HCT116 (cell line): ENCODE measurements at regions not wholly inside any gene's neighbourhood (a gene's known extent, or its start where the extent isn't known, plus 50 kb on each side); places are given as distances from the start of the nearest gene placed in this dataset.

ENCODE experiments used
- ATAC-seq: fragments of 200-7000 bp; cut with Tn5 transposase; 2 replicates; pipeline ENCODE4 v1.9.1; 2020; ENCODE audit warnings: mild to moderate bottlenecking, moderate library complexity
- BruUV-seq: library from RNA; stranded (reverse); fragments of 400-500 nt; replicated peaks from 2 replicates; lab custom pipeline; 2021; lab: Mats Ljungman, UMichigan
- CTCF ChIA-PET: fragments of 300-600 bp; sonication (Branson Sonifier 250); formaldehyde crosslinking; loops from one replicate; lab custom pipeline; 2021; ENCODE audit warnings: antibody characterized with exemption; lab: Charles Lee
- POLR2A ChIA-PET: fragments of 300-600, 350-600 bp; sonication (Branson Sonifier 250); formaldehyde crosslinking; loops from one replicate; lab custom pipeline; 2021; ENCODE audit warnings: antibody characterized with exemption; lab: Charles Lee
- RAD21 ChIA-PET, 2 experiments: fragments of 300-600 bp; sonication (Branson Sonifier 250); formaldehyde crosslinking; loops; one replicate each; lab custom pipeline; 2023; ENCODE audit warnings: low total read pairs in 2 of 2; ENCODE audit not compliant: uncharacterized antibody in 2 of 2, unreplicated experiment in 2 of 2, low non-redundant PET in 1 of 2; lab: Charles Lee
- DNase-seq: peaks from one replicate; pipeline ENCODE4 v3.0.0-alpha.2; 2010; ENCODE audit warnings: low read depth, low spot score
- H2AFZ ChIP-seq: fragments of 200-600 bp; shearing (Covaris generic), sonication (generic); 2 replicates; pipeline ENCODE4 v1.6.1; 2017; ENCODE audit warnings: low read depth, mixed run types, mixed read lengths, antibody characterized with exemption, low read length; ENCODE audit not compliant: poor library complexity, severe bottlenecking
- H3K27ac ChIP-seq: 2 replicates; pipeline ENCODE4 v1.5.1; 2012; ENCODE audit warnings: low read depth, low read length
- H3K27me3 ChIP-seq: fragments of 200-600 bp; sonication (generic); 2 replicates; pipeline ENCODE4 v1.6.1; 2016; ENCODE audit warnings: mixed run types, low read length, mixed read lengths; ENCODE audit not compliant: insufficient read depth
- H3K36me3 ChIP-seq, 2 experiments: fragments of 200-500 bp in 1 of 2; fragments of 200-600 bp in 1 of 2; sonication (Bioruptor generic) in 1 of 2; sonication (generic) in 1 of 2; 2 replicates each; pipeline versions ENCODE4 v1.5.1 to v1.6.1; 2014 to 2016; ENCODE audit warnings: low read length in 2 of 2, inconsistent platforms in 1 of 2, mixed read lengths in 1 of 2, mixed run types in 1 of 2; ENCODE audit not compliant: insufficient read depth in 2 of 2, control insufficient read depth in 1 of 2
- H3K4me1 ChIP-seq, 2 experiments: fragments of 200-600 bp in 1 of 2; sonication (generic) in 1 of 2; 2 replicates each; pipeline versions ENCODE4 v1.5.1 to v1.6.1; 2012 to 2017; ENCODE audit warnings: low read length in 2 of 2, inconsistent platforms in 1 of 2, mild to moderate bottlenecking in 1 of 2, mixed read lengths in 1 of 2, mixed run types in 1 of 2, moderate library complexity in 1 of 2; ENCODE audit not compliant: insufficient read depth in 2 of 2, control insufficient read depth in 1 of 2
- H3K4me2 ChIP-seq: fragments of 200-600 bp; sonication (generic); 2 replicates; pipeline ENCODE4 v1.6.1; 2017; ENCODE audit warnings: mixed run types, low read length, mixed read lengths
- H3K4me3 ChIP-seq, 2 experiments: fragments of 200-600 bp in 1 of 2; sonication (generic) in 1 of 2; replicated peaks in 1 of 2; 2 replicates each; pipeline ENCODE4 v1.5.1; 2011 to 2016; ENCODE audit warnings: low read length in 2 of 2, control low read depth in 1 of 2, low read depth in 1 of 2, mild to moderate bottlenecking in 1 of 2, mixed read lengths in 1 of 2, mixed run types in 1 of 2
- H3K79me2 ChIP-seq: fragments of 200-600 bp; sonication (generic); 2 replicates; pipeline ENCODE4 v1.6.1; 2017; ENCODE audit warnings: mild to moderate bottlenecking, mixed run types, low read length, moderate library complexity, mixed read lengths; ENCODE audit not compliant: insufficient read depth
- H3K9ac ChIP-seq: fragments of 200-600 bp; sonication (generic); 2 replicates; pipeline ENCODE4 v1.6.1; 2016; ENCODE audit warnings: low read length, mixed read lengths
- H3K9me2 ChIP-seq: fragments of 200-600 bp; sonication (generic), shearing (Covaris generic); 2 replicates; pipeline ENCODE4 v1.6.1; 2017; ENCODE audit warnings: mixed run types, mild to moderate bottlenecking, moderate library complexity; ENCODE audit not compliant: insufficient read depth
- H3K9me3 ChIP-seq, 2 experiments: fragments of 200-500 bp in 1 of 2; fragments of 200-600 bp in 1 of 2; sonication (Bioruptor generic) in 1 of 2; sonication (generic) in 1 of 2; 2 replicates each; pipeline ENCODE4 v1.6.1; 2014 to 2017; ENCODE audit warnings: low read length in 2 of 2, mixed read lengths in 2 of 2, inconsistent platforms in 1 of 2, low read depth in 1 of 2, mild to moderate bottlenecking in 1 of 2, mixed run types in 1 of 2, moderate library complexity in 1 of 2; ENCODE audit not compliant: control insufficient read depth in 1 of 2, insufficient read depth in 1 of 2
- H4K20me1 ChIP-seq: fragments of 200-600 bp; sonication (generic), shearing (Covaris generic); 2 replicates; pipeline ENCODE4 v1.6.1; 2017; ENCODE audit warnings: mixed run types, mild to moderate bottlenecking, moderate library complexity; ENCODE audit not compliant: insufficient read depth
- CBX3 ChIP-seq: IDR thresholded peaks from 2 replicates; pipeline ENCODE4 v1.6.1; 2012; ENCODE audit warnings: low read depth
- EGR1 ChIP-seq: IDR thresholded peaks from 2 replicates; pipeline ENCODE4 v1.6.1; 2012; ENCODE audit warnings: low read depth
- ELF1 ChIP-seq: IDR thresholded peaks from 2 replicates; pipeline ENCODE4 v1.6.1; 2012; ENCODE audit warnings: low read depth, borderline replicate concordance
- FOSL1 ChIP-seq: IDR thresholded peaks from 2 replicates; pipeline ENCODE4 v1.6.1; 2012; ENCODE audit warnings: low read depth
- JUND ChIP-seq: IDR thresholded peaks from 2 replicates; pipeline ENCODE4 v1.6.1; 2012
- POLR2A ChIP-seq: IDR thresholded peaks from 2 replicates; pipeline ENCODE4 v1.7.0; 2011; ENCODE audit warnings: borderline replicate concordance; ENCODE audit not compliant: insufficient read depth, insufficient read length; ENCODE audit errors: extremely low read depth
- POLR2AphosphoS5 ChIP-seq: IDR thresholded peaks from 2 replicates; pipeline ENCODE4 v1.6.1; 2011; ENCODE audit warnings: mild to moderate bottlenecking, low read depth, low read length, moderate library complexity
- RAD21 ChIP-seq: IDR thresholded peaks from 2 replicates; pipeline ENCODE4 v1.6.1; 2012; ENCODE audit warnings: low read depth, mild to moderate bottlenecking
- SIN3A ChIP-seq: IDR thresholded peaks from 2 replicates; pipeline ENCODE4 v1.6.1; 2012; ENCODE audit warnings: low read depth
- SP1 ChIP-seq: IDR thresholded peaks from 2 replicates; pipeline ENCODE4 v1.6.1; 2012; ENCODE audit warnings: low read depth
- SRF ChIP-seq: IDR thresholded peaks from 2 replicates; pipeline ENCODE4 v1.6.1; 2012; ENCODE audit warnings: low read depth
- TCF7L2 ChIP-seq: IDR thresholded peaks from 2 replicates; pipeline ENCODE4 v1.7.0; 2011; ENCODE audit warnings: borderline replicate concordance, inconsistent platforms; ENCODE audit not compliant: insufficient read depth, insufficient read length; ENCODE audit errors: extremely low read depth
- ZFX ChIP-seq: fragments of 450-650 bp; IDR thresholded peaks from 2 replicates; pipeline ENCODE4 v1.6.1; 2017
- intact Hi-C: fragments of 100-400 bp; cut with micrococcal nuclease; formaldehyde crosslinking; loops from 2 replicates; pipeline ENCODE4 v1.10.0; 2022
- TF ChIP-seq, protein P1 (sequence below): IDR thresholded peaks from 2 replicates; pipeline ENCODE4 v1.6.1; 2012
- TF ChIP-seq, protein P2 (sequence below): IDR thresholded peaks from 2 replicates; pipeline ENCODE4 v1.6.1; 2012

DNA sequence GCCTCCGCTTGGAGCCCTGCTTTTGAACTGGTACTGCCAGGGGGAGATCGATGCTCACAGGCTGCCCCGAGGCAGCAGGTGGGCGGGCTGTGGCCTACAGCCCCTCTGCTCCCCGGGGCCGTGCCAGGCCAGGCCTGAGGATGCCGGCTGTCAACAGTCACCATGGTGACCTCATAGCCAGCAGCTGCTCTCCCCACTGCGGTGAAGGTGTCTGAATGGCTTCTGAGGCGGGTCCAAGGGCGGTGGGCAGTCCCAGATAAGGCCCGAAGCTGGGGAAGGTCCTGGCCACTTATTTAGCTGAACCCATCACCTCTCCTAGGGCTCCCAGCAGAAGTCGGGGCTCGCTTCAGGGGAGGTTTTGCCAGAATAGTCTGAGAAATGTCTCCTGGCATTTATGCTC is 179.3 kb downstream of the ARHGAP12 start:
- no TSS peak for BruUV-seq
- Histone ChIP-seq H3K4me1 (peaks cover 4 to 24% of the 10 kb centered on the region in 2 experiments), H4K20me1 (no peaks in the 10 kb centered on the region), H3K27me3 (no peaks in the 10 kb centered on the region), H3K9me2 (no peaks in the 10 kb centered on the region), H3K9me3 (no peaks in the 10 kb centered on the region), H2AFZ (no peak overlapping the region), H3K4me3 (no peak overlapping the region), H3K36me3 (no peaks in the 10 kb centered on the region), H3K4me2 (no peak overlapping the region), H3K79me2 (no peaks in the 10 kb centered on the region), H3K9ac (no peak overlapping the region), H3K27ac (no peak overlapping the region)
- POLR2A ChIA-PET = no interaction called here
- no peak for ATAC-seq
- RAD21 ChIA-PET = no interaction called here
- intact Hi-C loops = no loop called here
- TF ChIP-seq RAD21 (no peak), POLR2AphosphoS5 (no peak), ZFX (no peak), EGR1 (no peak), SP1 (no peak), SIN3A (no peak), FOSL1 (no peak), TCF7L2 (no peak), POLR2A (no peak), ELF1 (no peak)
- TF ChIP-seq, all 23 proteins: peak for 0
- CTCF ChIA-PET = no interaction called here
- DNase-seq = no peak

DNA sequence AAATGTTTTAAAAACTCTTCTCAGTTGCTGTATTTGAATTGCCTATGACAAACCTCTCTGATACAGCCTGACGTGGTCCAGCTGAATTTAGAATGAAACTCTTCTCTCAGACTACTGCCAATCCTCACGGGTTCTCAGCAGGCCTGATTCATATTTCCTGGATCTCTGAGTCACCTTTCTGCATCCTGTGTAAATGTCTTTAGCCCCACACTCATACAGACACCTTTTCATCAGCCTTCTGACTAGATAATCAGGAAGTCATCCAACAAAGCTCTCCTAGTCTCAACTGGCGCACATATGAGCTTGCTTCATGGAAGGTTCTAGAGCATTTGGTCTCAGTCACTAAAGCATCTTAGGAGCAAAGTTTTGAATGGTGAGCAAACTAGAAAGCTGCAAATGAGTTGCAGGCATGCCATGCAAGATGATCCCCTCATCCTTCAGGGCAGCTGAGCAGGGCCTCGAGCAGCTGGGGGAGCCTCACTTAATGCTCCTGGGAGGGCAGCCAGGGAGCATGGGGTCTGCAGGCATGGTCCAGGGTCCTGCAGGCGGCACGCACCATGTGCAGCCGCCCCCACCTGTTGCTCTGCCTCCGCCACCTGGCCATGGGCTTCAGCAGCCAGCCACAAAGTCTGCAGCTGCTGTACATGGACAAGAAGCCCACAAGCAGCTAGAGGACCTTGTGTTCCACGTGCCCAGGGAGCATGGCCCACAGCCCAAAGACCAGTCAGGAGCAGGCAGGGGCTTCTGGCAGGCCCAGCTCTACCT is 182.8 kb downstream of the ARHGAP12 start:
- ATAC-seq = peak; percentile 90
- BruUV-seq = no TSS peak
- POLR2A ChIA-PET = interaction anchor here (1.1 kb wide), 1 partner anchor 14 kb away, joined by 6 read pairs; no protein-coding TSS in a partner anchor
- H3K79me2 ChIP-seq = no peaks in the 10 kb centered on the region
- H3K4me3 ChIP-seq = peak overlapping the region in 1 of 2 experiments; percentile 1; a peak in 1 of 4 replicates
- H3K27me3 ChIP-seq = no peaks in the 10 kb centered on the region
- CTCF ChIA-PET = no interaction called here
- TF ChIP-seq SRF = 0 out of 2 replicates have a peak, but pooled peaks have one; percentile 39
- TF ChIP-seq, protein P1, sequence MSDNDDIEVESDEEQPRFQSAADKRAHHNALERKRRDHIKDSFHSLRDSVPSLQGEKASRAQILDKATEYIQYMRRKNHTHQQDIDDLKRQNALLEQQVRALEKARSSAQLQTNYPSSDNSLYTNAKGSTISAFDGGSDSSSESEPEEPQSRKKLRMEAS = peak; percentile 52; the same call in 1 of the 2 replicates
- TF ChIP-seq JUND = peak; percentile 84
- TF ChIP-seq FOSL1 = peak; percentile 91
- TF ChIP-seq, protein P2, sequence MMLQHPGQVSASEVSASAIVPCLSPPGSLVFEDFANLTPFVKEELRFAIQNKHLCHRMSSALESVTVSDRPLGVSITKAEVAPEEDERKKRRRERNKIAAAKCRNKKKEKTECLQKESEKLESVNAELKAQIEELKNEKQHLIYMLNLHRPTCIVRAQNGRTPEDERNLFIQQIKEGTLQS = no peak
- TF ChIP-seq SP1 = peak; percentile 78
- TF ChIP-seq RAD21 = no peak; the same call in 1 of the 2 replicates
- TF ChIP-seq CBX3 = peak; percentile 63; the same call in 1 of the 2 replicates
- no peaks in the 10 kb centered on the region for H4K20me1 ChIP-seq
- H3K9me2 ChIP-seq = no peaks in the 10 kb centered on the region
- H3K9me3 ChIP-seq = no peaks in the 10 kb centered on the region
- peaks cover 3 to 17% of the 10 kb centered on the region in 2 experiments for H3K4me1 ChIP-seq
- DNase-seq = peak; percentile 48
- RAD21 ChIA-PET = no interaction called here
- H3K4me2 ChIP-seq = peak overlapping the region; percentile 63
- H2AFZ ChIP-seq = peak overlapping the region; percentile 23
- H3K36me3 ChIP-seq = no peaks in the 10 kb centered on the region
- no peak overlapping the region for H3K9ac ChIP-seq
- H3K27ac ChIP-seq = no peak overlapping the region
- intact Hi-C loops = no loop called here
